Suprapubic skin (tissue), 4 donors: ENCODE measurements at regions not wholly inside any gene's neighbourhood (a gene's known extent, or its start where the extent isn't known, plus 50 kb on each side); places are given as distances from the start of the nearest gene placed in this dataset.
"Not testable (repeated sequence)": the region's sequence is repeated elsewhere in the genome, so short reads cannot be mapped to it uniquely, and the experiment has no call there.

ENCODE experiments used
- DNase-seq, 2 donors: peaks; one replicate each; pipeline ENCODE4 v3.0.0-alpha.2; 2019; ENCODE audit warnings: low spot score in 2 of 2
- H3K27ac ChIP-seq: fragments of 200-600 bp; sonication (generic); one replicate; pipeline ENCODE4 v1.5.1; 2019
- H3K27me3 ChIP-seq: fragments of 200-600 bp; sonication (generic); one replicate; pipeline ENCODE4 v1.5.1; 2019
- H3K36me3 ChIP-seq: fragments of 200-600 bp; sonication (generic); one replicate; pipeline ENCODE4 v1.5.1; 2019
- H3K4me1 ChIP-seq: fragments of 200-600 bp; sonication (generic); one replicate; pipeline ENCODE4 v1.5.1; 2019
- H3K4me3 ChIP-seq: fragments of 200-600 bp; sonication (generic); one replicate; pipeline ENCODE4 v1.5.1; 2019; ENCODE audit warnings: mild to moderate bottlenecking
- H3K9me3 ChIP-seq: fragments of 200-600 bp; sonication (generic); one replicate; pipeline ENCODE4 v1.5.1; 2019
- EP300 ChIP-seq: sonication (generic); formaldehyde crosslinking; IDR thresholded peaks from one replicate; pipeline ENCODE4 v1.6.1; 2017; ENCODE audit warnings: antibody characterized with exemption
- POLR2A ChIP-seq, 2 donors: fragments of 450-650 bp; IDR thresholded peaks; one replicate each; pipeline ENCODE4 v1.6.1; 2017; ENCODE audit warnings: antibody characterized with exemption in 2 of 2, mild to moderate bottlenecking in 2 of 2, moderate library complexity in 2 of 2
- POLR2AphosphoS5 ChIP-seq, 3 donors: sonication (generic); formaldehyde crosslinking; IDR thresholded peaks; one replicate each; pipeline ENCODE4 v1.6.1; 2017; ENCODE audit warnings: antibody characterized with exemption in 3 of 3
- WGBS: methylation state at CpG from one replicate; pipeline ENCODE4 v1.1.5; 2018; 5-methylcytosine and 5-hydroxymethylcytosine counted together
- TF ChIP-seq, protein P1 (sequence below), 2 donors: fragments of 200-600 bp in 1 of 2; fragments of 450-650 bp in 1 of 2; sonication (generic) in 1 of 2; IDR thresholded peaks; one replicate each; pipeline ENCODE4 v1.5.1; 2016 to 2019; ENCODE audit warnings: antibody characterized with exemption in 2 of 2, mild to moderate bottlenecking in 1 of 2, moderate library complexity in 1 of 2

DNA sequence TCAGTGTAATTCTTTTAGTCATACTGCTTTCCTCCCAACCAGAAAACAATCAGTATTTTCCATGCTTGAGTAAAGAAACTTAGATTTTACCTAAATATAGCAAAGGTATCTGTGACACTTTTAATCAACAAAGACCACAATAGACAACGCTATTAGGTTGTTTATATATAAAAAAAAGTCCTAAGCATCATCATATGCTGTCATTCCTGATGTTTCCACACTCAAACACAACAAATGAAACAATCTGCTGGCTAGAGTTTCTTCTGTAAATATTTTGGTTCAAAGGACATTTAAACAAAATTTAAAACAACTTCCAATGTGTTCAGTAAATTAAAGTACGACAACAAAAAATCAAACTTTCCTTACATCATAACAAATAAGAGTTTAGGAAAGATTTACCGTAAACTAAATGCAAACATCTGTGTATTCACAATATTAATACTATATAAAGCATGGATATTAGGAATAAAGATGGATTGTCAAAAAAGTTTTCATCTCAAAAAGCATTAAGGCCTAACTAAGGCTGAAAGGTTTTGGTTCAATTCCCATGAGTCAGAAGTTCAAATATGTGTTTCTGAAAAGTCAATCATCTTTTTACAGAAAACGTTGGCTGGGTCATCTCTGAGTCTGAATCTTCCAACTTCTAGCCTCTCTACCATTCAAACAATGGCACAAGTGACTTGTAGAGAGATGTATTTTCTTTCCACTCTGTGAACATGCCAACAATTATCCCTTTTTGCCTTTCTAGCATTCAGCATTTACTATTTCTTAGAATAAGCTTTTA lies 157.1 kb downstream of the CRPPA start:
- TF ChIP-seq POLR2A (IDR thresholded peaks at IDR 0.05), result no peak
- TF ChIP-seq, protein P1, sequence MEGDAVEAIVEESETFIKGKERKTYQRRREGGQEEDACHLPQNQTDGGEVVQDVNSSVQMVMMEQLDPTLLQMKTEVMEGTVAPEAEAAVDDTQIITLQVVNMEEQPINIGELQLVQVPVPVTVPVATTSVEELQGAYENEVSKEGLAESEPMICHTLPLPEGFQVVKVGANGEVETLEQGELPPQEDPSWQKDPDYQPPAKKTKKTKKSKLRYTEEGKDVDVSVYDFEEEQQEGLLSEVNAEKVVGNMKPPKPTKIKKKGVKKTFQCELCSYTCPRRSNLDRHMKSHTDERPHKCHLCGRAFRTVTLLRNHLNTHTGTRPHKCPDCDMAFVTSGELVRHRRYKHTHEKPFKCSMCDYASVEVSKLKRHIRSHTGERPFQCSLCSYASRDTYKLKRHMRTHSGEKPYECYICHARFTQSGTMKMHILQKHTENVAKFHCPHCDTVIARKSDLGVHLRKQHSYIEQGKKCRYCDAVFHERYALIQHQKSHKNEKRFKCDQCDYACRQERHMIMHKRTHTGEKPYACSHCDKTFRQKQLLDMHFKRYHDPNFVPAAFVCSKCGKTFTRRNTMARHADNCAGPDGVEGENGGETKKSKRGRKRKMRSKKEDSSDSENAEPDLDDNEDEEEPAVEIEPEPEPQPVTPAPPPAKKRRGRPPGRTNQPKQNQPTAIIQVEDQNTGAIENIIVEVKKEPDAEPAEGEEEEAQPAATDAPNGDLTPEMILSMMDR (IDR thresholded peaks at IDR 0.05), result no peak
- TF ChIP-seq POLR2AphosphoS5 (IDR thresholded peaks at IDR 0.05), result no peak
- TF ChIP-seq EP300, result no peak
- no peaks in the 10 kb centered on the region for H3K9me3 ChIP-seq
- H3K4me3 ChIP-seq, result no peak overlapping the region
- no peak overlapping the region for H3K27ac ChIP-seq
- no peak for DNase-seq
- no peaks in the 10 kb centered on the region for H3K36me3 ChIP-seq
- H3K27me3 ChIP-seq, result no peaks in the 10 kb centered on the region
- 72% methylated on average over 4 of the region's 4 CpGs for WGBS
- H3K4me1 ChIP-seq, result no peaks in the 10 kb centered on the region

- DNase-seq, H3K4me3 ChIP-seq, H3K27me3 ChIP-seq, H3K27ac ChIP-seq, H3K9me3 ChIP-seq, H3K36me3 ChIP-seq, H3K4me1 ChIP-seq: not testable (repeated sequence)
- WGBS, result 94% methylated on average over 6 of the region's 6 CpGs
Measured at GRCh38 chr7:16263377-16263776, 158.0 kb downstream of the CRPPA start.

DNA sequence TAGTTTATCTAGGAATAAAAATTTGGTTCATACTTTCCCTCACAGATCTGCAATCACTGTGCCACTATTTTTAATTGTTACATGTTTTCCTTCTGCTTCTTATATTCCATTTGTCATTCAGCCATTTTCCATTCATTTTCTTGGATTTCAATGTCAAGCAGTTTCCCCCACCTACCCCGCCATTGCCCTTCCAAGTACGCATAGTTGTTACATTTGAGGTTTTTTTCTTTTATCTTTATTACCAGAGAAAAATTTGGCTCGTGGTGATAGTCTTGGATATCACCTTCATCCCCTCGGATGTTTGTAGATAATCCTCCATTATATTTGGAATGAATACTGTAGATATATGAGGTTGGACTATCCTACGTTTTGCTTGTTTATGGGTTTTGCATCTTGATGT lies 159.7 kb downstream of the CRPPA start:
- 84% methylated on average over 5 of the region's 5 CpGs for WGBS
- Histone ChIP-seq H3K9me3 (no peaks in the 10 kb centered on the region), H3K27ac (no peak overlapping the region), H3K27me3 (no peaks in the 10 kb centered on the region), H3K4me1 (no peaks in the 10 kb centered on the region), H3K36me3 (no peaks in the 10 kb centered on the region), H3K4me3 (no peak overlapping the region)
- DNase-seq, result no peak
- TF ChIP-seq, protein P1 (IDR thresholded peaks at IDR 0.05), result no peak
- TF ChIP-seq EP300 (no peak), POLR2A (IDR thresholded peaks at IDR 0.05) (no peak), POLR2AphosphoS5 (IDR thresholded peaks at IDR 0.05) (no peak)

GRCh38 chr7:16261100-16261499 lies 160.2 kb downstream of the CRPPA start:
- Histone ChIP-seq H3K4me3 (no peak overlapping the region), H3K27me3 (no peaks in the 10 kb centered on the region), H3K4me1 (no peaks in the 10 kb centered on the region), H3K27ac (no peak overlapping the region), H3K9me3 (no peaks in the 10 kb centered on the region), H3K36me3 (no peaks in the 10 kb centered on the region)
- TF ChIP-seq POLR2AphosphoS5 (IDR thresholded peaks at IDR 0.05), result no peak
- TF ChIP-seq, protein P1 (IDR thresholded peaks at IDR 0.05), result no peak
- TF ChIP-seq POLR2A (IDR thresholded peaks at IDR 0.05), result no peak
- TF ChIP-seq EP300, result no peak
- no peak for DNase-seq
- WGBS, result 63% methylated on average over 2 of the region's 2 CpGs

GRCh38 chr7:16260236-16260728 lies 161.1 kb downstream of the CRPPA start:
- Histone ChIP-seq H3K27ac (no peak overlapping the region), H3K9me3 (peaks cover 3% of the 10 kb centered on the region), H3K4me3 (no peak overlapping the region), H3K4me1 (no peaks in the 10 kb centered on the region), H3K36me3 (no peaks in the 10 kb centered on the region), H3K27me3 (no peaks in the 10 kb centered on the region)
- TF ChIP-seq POLR2A (IDR thresholded peaks at IDR 0.05), result no peak
- TF ChIP-seq, protein P1 (IDR thresholded peaks at IDR 0.05), result no peak
- no peak for TF ChIP-seq POLR2AphosphoS5 (IDR thresholded peaks at IDR 0.05)
- no peak for TF ChIP-seq EP300
- no peak for DNase-seq
- WGBS, result 25% methylated on average over 1 of the region's 1 CpG

DNA sequence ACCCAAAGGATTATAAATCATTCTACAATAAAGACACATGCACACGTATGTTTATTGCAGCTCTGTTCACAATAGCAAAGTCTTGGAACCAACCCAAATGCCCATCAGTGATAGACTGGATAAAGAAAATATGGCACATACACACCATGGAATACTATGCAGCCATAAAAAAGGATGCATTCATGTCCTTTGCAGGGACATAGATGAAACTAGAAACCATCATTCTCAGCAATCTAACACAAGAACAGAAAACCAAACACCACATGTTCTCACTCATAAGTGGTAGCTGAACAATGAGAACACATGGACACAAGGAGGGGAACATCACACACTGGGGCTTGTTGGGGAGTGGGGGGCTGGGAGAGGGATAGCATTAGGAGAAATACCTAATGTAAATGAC lies 164.9 kb downstream of the CRPPA start:
- WGBS, result 100% methylated on average over 1 of the region's 1 CpG
- not testable (repeated sequence) for H3K4me1 ChIP-seq, H3K27ac ChIP-seq, H3K4me3 ChIP-seq, DNase-seq, H3K27me3 ChIP-seq, H3K36me3 ChIP-seq, H3K9me3 ChIP-seq

DNA sequence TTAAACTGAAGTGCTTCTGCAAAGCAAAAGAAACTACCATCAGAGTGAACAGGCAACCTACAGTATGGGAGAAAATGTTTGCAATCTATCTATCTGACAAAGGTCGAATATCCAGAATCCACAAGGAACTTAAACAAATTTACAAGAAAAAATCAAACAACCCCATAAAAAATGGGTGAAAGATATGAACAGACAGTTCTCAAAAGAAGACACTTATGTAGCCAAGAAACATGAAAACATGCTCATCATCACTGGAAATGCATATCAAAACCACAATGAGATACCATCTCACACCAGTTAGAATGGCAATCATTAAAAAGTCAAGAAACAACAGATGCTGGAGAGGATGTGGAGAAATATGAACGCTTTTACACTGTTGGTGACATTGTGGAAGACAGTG lies 165.4 kb downstream of the CRPPA start:
- not testable (repeated sequence) for DNase-seq, H3K9me3 ChIP-seq
- 100% methylated on average over 2 of the region's 2 CpGs for WGBS

DNA sequence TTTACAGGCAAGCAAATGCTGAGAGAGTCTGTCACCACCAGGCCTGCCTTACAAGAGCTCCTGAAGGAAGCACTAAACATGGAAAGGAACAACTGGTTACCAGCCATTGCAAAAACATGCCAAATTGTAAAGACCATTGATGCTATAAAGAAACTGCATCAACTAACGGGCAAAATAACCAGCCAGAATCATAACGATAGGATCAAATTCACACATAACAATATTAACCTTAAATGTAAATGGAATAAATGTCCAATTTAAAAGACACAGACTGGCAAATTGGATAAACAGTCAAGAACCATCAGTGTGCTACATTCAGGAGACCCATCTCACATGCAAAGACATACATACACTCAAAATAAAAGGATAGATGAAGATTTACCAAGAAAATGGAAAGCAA lies 170.7 kb downstream of the CRPPA start:
- H3K27me3 ChIP-seq, H3K9me3 ChIP-seq, H3K4me1 ChIP-seq, H3K4me3 ChIP-seq, H3K27ac ChIP-seq, DNase-seq, H3K36me3 ChIP-seq: not testable (repeated sequence)
- WGBS, result 88% methylated on average over 2 of the region's 2 CpGs

More for the DNA sequence above, 165.4 kb downstream of the CRPPA start:
- not testable (repeated sequence) for H3K27me3 ChIP-seq, H3K27ac ChIP-seq, H3K4me3 ChIP-seq, H3K36me3 ChIP-seq, H3K4me1 ChIP-seq

GRCh38 chr7:16249204-16249603 lies 172.1 kb downstream of the CRPPA start:
- 92% methylated on average over 6 of the region's 7 CpGs for WGBS
- not testable (repeated sequence) for H3K36me3 ChIP-seq, DNase-seq, H3K4me1 ChIP-seq, H3K27me3 ChIP-seq, H3K4me3 ChIP-seq, H3K27ac ChIP-seq, H3K9me3 ChIP-seq
